HCT116 (cell line): ENCODE measurements at regions not wholly inside any gene's neighbourhood (a gene's known extent, or its start where the extent isn't known, plus 50 kb on each side); places are given as distances from the start of the nearest gene placed in this dataset.

Experiments
- ATAC-seq: fragments of 200-7000 bp; cut with Tn5 transposase; 2 replicates; pipeline ENCODE4 v1.9.1; 2020; ENCODE audit warnings: mild to moderate bottlenecking, moderate library complexity
- BruUV-seq: library from RNA; stranded (reverse); fragments of 400-500 nt; replicated peaks from 2 replicates; lab custom pipeline; 2021; lab: Mats Ljungman, UMichigan
- CTCF ChIA-PET: fragments of 300-600 bp; sonication (Branson Sonifier 250); formaldehyde crosslinking; loops from one replicate; lab custom pipeline; 2021; ENCODE audit warnings: antibody characterized with exemption; lab: Charles Lee
- POLR2A ChIA-PET: fragments of 300-600, 350-600 bp; sonication (Branson Sonifier 250); formaldehyde crosslinking; loops from one replicate; lab custom pipeline; 2021; ENCODE audit warnings: antibody characterized with exemption; lab: Charles Lee
- RAD21 ChIA-PET, 2 experiments: fragments of 300-600 bp; sonication (Branson Sonifier 250); formaldehyde crosslinking; loops; one replicate each; lab custom pipeline; 2023; ENCODE audit warnings: low total read pairs in 2 of 2; ENCODE audit not compliant: uncharacterized antibody in 2 of 2, unreplicated experiment in 2 of 2, low non-redundant PET in 1 of 2; lab: Charles Lee
- DNase-seq: peaks from one replicate; pipeline ENCODE4 v3.0.0-alpha.2; 2010; ENCODE audit warnings: low read depth, low spot score
- H2AFZ ChIP-seq: fragments of 200-600 bp; shearing (Covaris generic), sonication (generic); 2 replicates; pipeline ENCODE4 v1.6.1; 2017; ENCODE audit warnings: low read depth, mixed run types, mixed read lengths, antibody characterized with exemption, low read length; ENCODE audit not compliant: poor library complexity, severe bottlenecking
- H3K27ac ChIP-seq: 2 replicates; pipeline ENCODE4 v1.5.1; 2012; ENCODE audit warnings: low read depth, low read length
- H3K27me3 ChIP-seq: fragments of 200-600 bp; sonication (generic); 2 replicates; pipeline ENCODE4 v1.6.1; 2016; ENCODE audit warnings: mixed run types, low read length, mixed read lengths; ENCODE audit not compliant: insufficient read depth
- H3K36me3 ChIP-seq, 2 experiments: fragments of 200-500 bp in 1 of 2; fragments of 200-600 bp in 1 of 2; sonication (Bioruptor generic) in 1 of 2; sonication (generic) in 1 of 2; 2 replicates each; pipeline versions ENCODE4 v1.5.1 to v1.6.1; 2014 to 2016; ENCODE audit warnings: low read length in 2 of 2, inconsistent platforms in 1 of 2, mixed read lengths in 1 of 2, mixed run types in 1 of 2; ENCODE audit not compliant: insufficient read depth in 2 of 2, control insufficient read depth in 1 of 2
- H3K4me1 ChIP-seq, 2 experiments: fragments of 200-600 bp in 1 of 2; sonication (generic) in 1 of 2; 2 replicates each; pipeline versions ENCODE4 v1.5.1 to v1.6.1; 2012 to 2017; ENCODE audit warnings: low read length in 2 of 2, inconsistent platforms in 1 of 2, mild to moderate bottlenecking in 1 of 2, mixed read lengths in 1 of 2, mixed run types in 1 of 2, moderate library complexity in 1 of 2; ENCODE audit not compliant: insufficient read depth in 2 of 2, control insufficient read depth in 1 of 2
- H3K4me2 ChIP-seq: fragments of 200-600 bp; sonication (generic); 2 replicates; pipeline ENCODE4 v1.6.1; 2017; ENCODE audit warnings: mixed run types, low read length, mixed read lengths
- H3K4me3 ChIP-seq, 2 experiments: fragments of 200-600 bp in 1 of 2; sonication (generic) in 1 of 2; replicated peaks in 1 of 2; 2 replicates each; pipeline ENCODE4 v1.5.1; 2011 to 2016; ENCODE audit warnings: low read length in 2 of 2, control low read depth in 1 of 2, low read depth in 1 of 2, mild to moderate bottlenecking in 1 of 2, mixed read lengths in 1 of 2, mixed run types in 1 of 2
- H3K79me2 ChIP-seq: fragments of 200-600 bp; sonication (generic); 2 replicates; pipeline ENCODE4 v1.6.1; 2017; ENCODE audit warnings: mild to moderate bottlenecking, mixed run types, low read length, moderate library complexity, mixed read lengths; ENCODE audit not compliant: insufficient read depth
- H3K9ac ChIP-seq: fragments of 200-600 bp; sonication (generic); 2 replicates; pipeline ENCODE4 v1.6.1; 2016; ENCODE audit warnings: low read length, mixed read lengths
- H3K9me2 ChIP-seq: fragments of 200-600 bp; sonication (generic), shearing (Covaris generic); 2 replicates; pipeline ENCODE4 v1.6.1; 2017; ENCODE audit warnings: mixed run types, mild to moderate bottlenecking, moderate library complexity; ENCODE audit not compliant: insufficient read depth
- H3K9me3 ChIP-seq, 2 experiments: fragments of 200-500 bp in 1 of 2; fragments of 200-600 bp in 1 of 2; sonication (Bioruptor generic) in 1 of 2; sonication (generic) in 1 of 2; 2 replicates each; pipeline ENCODE4 v1.6.1; 2014 to 2017; ENCODE audit warnings: low read length in 2 of 2, mixed read lengths in 2 of 2, inconsistent platforms in 1 of 2, low read depth in 1 of 2, mild to moderate bottlenecking in 1 of 2, mixed run types in 1 of 2, moderate library complexity in 1 of 2; ENCODE audit not compliant: control insufficient read depth in 1 of 2, insufficient read depth in 1 of 2
- H4K20me1 ChIP-seq: fragments of 200-600 bp; sonication (generic), shearing (Covaris generic); 2 replicates; pipeline ENCODE4 v1.6.1; 2017; ENCODE audit warnings: mixed run types, mild to moderate bottlenecking, moderate library complexity; ENCODE audit not compliant: insufficient read depth
- CBX3 ChIP-seq: IDR thresholded peaks from 2 replicates; pipeline ENCODE4 v1.6.1; 2012; ENCODE audit warnings: low read depth
- EGR1 ChIP-seq: IDR thresholded peaks from 2 replicates; pipeline ENCODE4 v1.6.1; 2012; ENCODE audit warnings: low read depth
- ELF1 ChIP-seq: IDR thresholded peaks from 2 replicates; pipeline ENCODE4 v1.6.1; 2012; ENCODE audit warnings: low read depth, borderline replicate concordance
- EZH2 ChIP-seq: fragments of 200-600 bp; sonication (generic); IDR thresholded peaks from 2 replicates; pipeline ENCODE4 v1.6.1; 2017; ENCODE audit warnings: antibody characterized with exemption, mixed run types
- EZH2phosphoT487 ChIP-seq: fragments of 200-600 bp; IDR thresholded peaks from 2 replicates; pipeline ENCODE4 v1.6.1; 2018; ENCODE audit warnings: antibody characterized with exemption, borderline replicate concordance
- POLR2AphosphoS5 ChIP-seq: IDR thresholded peaks from 2 replicates; pipeline ENCODE4 v1.6.1; 2011; ENCODE audit warnings: mild to moderate bottlenecking, low read depth, low read length, moderate library complexity
- SP1 ChIP-seq: IDR thresholded peaks from 2 replicates; pipeline ENCODE4 v1.6.1; 2012; ENCODE audit warnings: low read depth
- ZNF274 ChIP-seq: fragments of 200-500 bp; sonication (Bioruptor generic); IDR thresholded peaks from 2 replicates; pipeline ENCODE4 v1.6.1; 2014; ENCODE audit warnings: mild to moderate bottlenecking, low read depth, low read length, inconsistent platforms
- intact Hi-C: fragments of 100-400 bp; cut with micrococcal nuclease; formaldehyde crosslinking; loops from 2 replicates; pipeline ENCODE4 v1.10.0; 2022
- TF ChIP-seq, protein P1 (sequence below): IDR thresholded peaks from 2 replicates; pipeline ENCODE4 v1.6.1; 2011; ENCODE audit warnings: mild to moderate bottlenecking, low read length, moderate library complexity; ENCODE audit not compliant: insufficient replicate concordance; ENCODE audit errors: extremely low read depth
- TF ChIP-seq, protein P2 (sequence below): IDR thresholded peaks from 2 replicates; pipeline ENCODE4 v1.6.1; 2012
- TF ChIP-seq, protein P3 (sequence below): IDR thresholded peaks from 2 replicates; pipeline ENCODE4 v1.6.1; 2012
- TF ChIP-seq, protein P4 (sequence below), 3 experiments: fragments of 200-600 bp in 1 of 3; sonication (generic) in 1 of 3; IDR thresholded peaks in 2 of 3; conservative IDR thresholded peaks in 1 of 3; 2 replicates each; pipeline ENCODE4 v1.5.1; 2012 to 2017; ENCODE audit warnings: low read depth in 2 of 3, low read length in 2 of 3, antibody characterized with exemption in 1 of 3, borderline replicate concordance in 1 of 3, control low read depth in 1 of 3, mild to moderate bottlenecking in 1 of 3, mixed read lengths in 1 of 3, mixed run types in 1 of 3, moderate library complexity in 1 of 3; ENCODE audit not compliant: insufficient read depth in 1 of 3

DNA sequence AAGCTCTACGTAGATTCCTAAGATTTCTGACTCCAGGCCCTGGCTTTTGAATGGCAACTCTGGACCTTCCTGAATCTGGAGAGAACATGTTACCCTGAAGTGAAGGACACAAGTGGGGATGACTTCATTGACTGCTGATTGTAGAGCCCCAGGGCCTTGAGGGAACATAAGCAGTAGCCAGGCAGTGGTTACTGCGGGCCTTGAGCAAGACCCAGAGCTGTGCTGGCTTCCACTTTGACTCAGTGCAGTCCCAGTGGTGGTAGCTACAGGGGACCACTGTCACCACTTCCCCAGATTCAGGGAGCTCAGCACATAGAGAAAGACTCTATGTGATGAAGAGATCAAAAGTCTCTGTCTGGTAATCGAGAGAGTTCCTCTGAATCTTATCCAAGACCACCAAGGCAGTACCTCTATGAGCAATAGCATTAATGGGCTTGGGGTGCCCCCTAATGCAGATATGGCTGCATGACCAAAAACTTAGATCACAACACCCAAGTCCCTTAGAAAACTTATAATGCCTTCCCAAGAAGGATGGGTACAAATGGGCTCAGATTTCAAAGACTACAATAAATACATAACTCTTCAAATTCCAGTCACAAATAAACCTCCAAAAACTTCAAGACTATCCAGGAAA lies 1278.3 kb downstream of the AMY1C start:
- Histone ChIP-seq H3K9me3 (peaks cover 1 to 24% of the 10 kb centered on the region in 2 experiments; a peak in 2 of 4 replicates), H3K79me2 (no peaks in the 10 kb centered on the region)
- TF ChIP-seq POLR2AphosphoS5 = no peak
- TF ChIP-seq, protein P1, sequence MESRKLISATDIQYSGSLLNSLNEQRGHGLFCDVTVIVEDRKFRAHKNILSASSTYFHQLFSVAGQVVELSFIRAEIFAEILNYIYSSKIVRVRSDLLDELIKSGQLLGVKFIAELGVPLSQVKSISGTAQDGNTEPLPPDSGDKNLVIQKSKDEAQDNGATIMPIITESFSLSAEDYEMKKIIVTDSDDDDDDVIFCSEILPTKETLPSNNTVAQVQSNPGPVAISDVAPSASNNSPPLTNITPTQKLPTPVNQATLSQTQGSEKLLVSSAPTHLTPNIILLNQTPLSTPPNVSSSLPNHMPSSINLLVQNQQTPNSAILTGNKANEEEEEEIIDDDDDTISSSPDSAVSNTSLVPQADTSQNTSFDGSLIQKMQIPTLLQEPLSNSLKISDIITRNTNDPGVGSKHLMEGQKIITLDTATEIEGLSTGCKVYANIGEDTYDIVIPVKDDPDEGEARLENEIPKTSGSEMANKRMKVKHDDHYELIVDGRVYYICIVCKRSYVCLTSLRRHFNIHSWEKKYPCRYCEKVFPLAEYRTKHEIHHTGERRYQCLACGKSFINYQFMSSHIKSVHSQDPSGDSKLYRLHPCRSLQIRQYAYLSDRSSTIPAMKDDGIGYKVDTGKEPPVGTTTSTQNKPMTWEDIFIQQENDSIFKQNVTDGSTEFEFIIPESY = no peak
- TF ChIP-seq EZH2 = no peak
- no peak for TF ChIP-seq EZH2phosphoT487
- TF ChIP-seq, protein P2, sequence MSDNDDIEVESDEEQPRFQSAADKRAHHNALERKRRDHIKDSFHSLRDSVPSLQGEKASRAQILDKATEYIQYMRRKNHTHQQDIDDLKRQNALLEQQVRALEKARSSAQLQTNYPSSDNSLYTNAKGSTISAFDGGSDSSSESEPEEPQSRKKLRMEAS = no peak
- no peak for TF ChIP-seq ELF1
- TF ChIP-seq, all 23 proteins: peak for 0
- Histone ChIP-seq H4K20me1 (no peaks in the 10 kb centered on the region), H3K4me2 (no peak overlapping the region), H3K27ac (no peak overlapping the region), H2AFZ (no peak overlapping the region), H3K4me1 (no peaks in the 10 kb centered on the region), H3K9me2 (no peaks in the 10 kb centered on the region), H3K9ac (no peak overlapping the region), H3K36me3 (no peaks in the 10 kb centered on the region), H3K4me3 (no peak overlapping the region), H3K27me3 (no peaks in the 10 kb centered on the region)
- intact Hi-C loops = no loop called here
- BruUV-seq = no TSS peak
- ChIA-PET POLR2A (no interaction called here), RAD21 (no interaction called here), CTCF (no interaction called here)
- DNase-seq = no peak
- no peak for ATAC-seq

DNA sequence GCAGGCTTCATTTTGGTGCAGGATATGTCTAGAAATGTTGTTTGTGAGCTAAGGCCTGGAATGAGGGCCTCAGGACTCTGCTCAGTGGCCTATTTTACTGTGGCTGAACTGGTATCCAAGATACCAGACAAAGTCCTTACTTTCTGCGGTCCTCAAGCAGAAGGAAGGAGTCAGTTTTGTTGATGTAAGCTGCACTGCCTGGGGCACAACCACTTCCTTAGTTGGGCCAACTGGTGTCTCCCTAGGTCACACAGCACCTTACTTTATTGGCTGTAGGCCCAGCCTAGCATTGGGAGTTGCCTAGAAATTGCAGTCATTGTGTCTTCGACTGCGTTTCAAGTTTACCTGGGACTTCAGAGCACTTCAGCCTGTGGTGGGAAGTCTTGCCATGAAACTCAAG lies 1322.7 kb downstream of the AMY1C start:
- ChIA-PET POLR2A (no interaction called here), RAD21 (no interaction called here)
- ATAC-seq = no peak

More for the DNA sequence above, 1322.7 kb downstream of the AMY1C start:
- H3K9me3 ChIP-seq = peaks cover 20 to 22% of the 10 kb centered on the region in 2 experiments
- no peaks in the 10 kb centered on the region for H3K36me3 ChIP-seq
- H3K9me2 ChIP-seq = no peaks in the 10 kb centered on the region
- intact Hi-C loops = no loop called here
- H3K9ac ChIP-seq = no peak overlapping the region
- H3K79me2 ChIP-seq = no peaks in the 10 kb centered on the region
- H4K20me1 ChIP-seq = no peaks in the 10 kb centered on the region
- no peak overlapping the region for H2AFZ ChIP-seq
- no peak overlapping the region for H3K4me3 ChIP-seq
- no peaks in the 10 kb centered on the region for H3K4me1 ChIP-seq
- no TSS peak for BruUV-seq
- no peak overlapping the region for H3K27ac ChIP-seq
- DNase-seq = no peak
- no peaks in the 10 kb centered on the region for H3K27me3 ChIP-seq
- TF ChIP-seq CBX3 = no peak
- TF ChIP-seq ELF1 = no peak
- TF ChIP-seq, protein P3, sequence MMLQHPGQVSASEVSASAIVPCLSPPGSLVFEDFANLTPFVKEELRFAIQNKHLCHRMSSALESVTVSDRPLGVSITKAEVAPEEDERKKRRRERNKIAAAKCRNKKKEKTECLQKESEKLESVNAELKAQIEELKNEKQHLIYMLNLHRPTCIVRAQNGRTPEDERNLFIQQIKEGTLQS = no peak
- TF ChIP-seq ZNF274 = no peak
- TF ChIP-seq, protein P2 = no peak
- TF ChIP-seq SP1 = no peak
- TF ChIP-seq, protein P4, sequence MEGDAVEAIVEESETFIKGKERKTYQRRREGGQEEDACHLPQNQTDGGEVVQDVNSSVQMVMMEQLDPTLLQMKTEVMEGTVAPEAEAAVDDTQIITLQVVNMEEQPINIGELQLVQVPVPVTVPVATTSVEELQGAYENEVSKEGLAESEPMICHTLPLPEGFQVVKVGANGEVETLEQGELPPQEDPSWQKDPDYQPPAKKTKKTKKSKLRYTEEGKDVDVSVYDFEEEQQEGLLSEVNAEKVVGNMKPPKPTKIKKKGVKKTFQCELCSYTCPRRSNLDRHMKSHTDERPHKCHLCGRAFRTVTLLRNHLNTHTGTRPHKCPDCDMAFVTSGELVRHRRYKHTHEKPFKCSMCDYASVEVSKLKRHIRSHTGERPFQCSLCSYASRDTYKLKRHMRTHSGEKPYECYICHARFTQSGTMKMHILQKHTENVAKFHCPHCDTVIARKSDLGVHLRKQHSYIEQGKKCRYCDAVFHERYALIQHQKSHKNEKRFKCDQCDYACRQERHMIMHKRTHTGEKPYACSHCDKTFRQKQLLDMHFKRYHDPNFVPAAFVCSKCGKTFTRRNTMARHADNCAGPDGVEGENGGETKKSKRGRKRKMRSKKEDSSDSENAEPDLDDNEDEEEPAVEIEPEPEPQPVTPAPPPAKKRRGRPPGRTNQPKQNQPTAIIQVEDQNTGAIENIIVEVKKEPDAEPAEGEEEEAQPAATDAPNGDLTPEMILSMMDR (IDR thresholded peaks at IDR 0.05 in 2 of 3, conservative IDR thresholded peaks at IDR 0.05 in 1 of 3; ENCODE audit: borderline replicate concordance in 1 of 3, insufficient read depth in 1 of 3, low read depth in 2 of 3, low read length in 2 of 3) = no peak
- no peak for TF ChIP-seq EGR1
- TF ChIP-seq, all 23 proteins: peak for 0
- CTCF ChIA-PET = no interaction called here
- H3K4me2 ChIP-seq = no peak overlapping the region
